Panc1 (cell line): ENCODE measurements at regions not wholly inside any gene's neighbourhood (a gene's known extent, or its start where the extent isn't known, plus 50 kb on each side); places are given as distances from the start of the nearest gene placed in this dataset.

Experiments
- ATAC-seq: fragments of 200-7000 bp; cut with Tn5 transposase; 2 replicates; pipeline ENCODE4 v1.9.1; 2020; ENCODE audit warnings: mild to moderate bottlenecking, moderate library complexity
- BruUV-seq: library from RNA; stranded (reverse); fragments of 400-500 nt; replicated peaks from 2 replicates; lab custom pipeline; 2021; lab: Mats Ljungman, UMichigan
- CTCF ChIA-PET: fragments of 300-600 bp; sonication (Branson Sonifier 250); formaldehyde crosslinking; loops from one replicate; lab custom pipeline; 2022; ENCODE audit warnings: antibody characterized with exemption; lab: Charles Lee
- POLR2A ChIA-PET: fragments of 300-600 bp; sonication (Branson Sonifier 250); formaldehyde crosslinking; loops from one replicate; lab custom pipeline; 2022; ENCODE audit warnings: antibody characterized with exemption; lab: Charles Lee
- DNase-seq: peaks from one replicate; pipeline ENCODE4 v3.0.0-alpha.2; 2010; ENCODE audit warnings: low read depth, low spot score
- H3K27ac ChIP-seq: 2 replicates; pipeline ENCODE4 v1.5.1; 2011; ENCODE audit warnings: mild to moderate bottlenecking, low read length, inconsistent platforms
- H3K27me3 ChIP-seq: fragments of 200-500 bp; sonication (Bioruptor generic); 2 replicates; pipeline ENCODE4 v1.6.0; 2014; ENCODE audit warnings: low read length, inconsistent platforms; ENCODE audit not compliant: control insufficient read depth, insufficient read depth
- H3K36me3 ChIP-seq: fragments of 200-500 bp; sonication (Bioruptor generic); 2 replicates; pipeline ENCODE4 v1.5.1; 2014; ENCODE audit warnings: inconsistent platforms, mild to moderate bottlenecking, low read length, moderate library complexity; ENCODE audit not compliant: control insufficient read depth, insufficient read depth
- H3K4me1 ChIP-seq: 2 replicates; pipeline ENCODE4 v1.5.1; 2011; ENCODE audit warnings: inconsistent platforms, mild to moderate bottlenecking, low read length, moderate library complexity; ENCODE audit not compliant: control insufficient read depth, insufficient read depth
- H3K4me3 ChIP-seq, 2 experiments: 2 replicates each; pipeline ENCODE4 v1.5.1; 2011 to 2012; ENCODE audit warnings: low read depth in 2 of 2, low read length in 2 of 2, mild to moderate bottlenecking in 2 of 2, inconsistent platforms in 1 of 2, moderate library complexity in 1 of 2
- H3K9me3 ChIP-seq: fragments of 200-500 bp; sonication (Bioruptor generic); 2 replicates; pipeline ENCODE4 v1.5.1; 2014; ENCODE audit warnings: low read depth, mild to moderate bottlenecking, inconsistent platforms, low read length, moderate library complexity; ENCODE audit not compliant: control insufficient read depth, insufficient read depth
- CTCF ChIP-seq: fragments of 450-650 bp; IDR thresholded peaks from 2 replicates; pipeline ENCODE4 v1.5.1; 2017; ENCODE audit warnings: mild to moderate bottlenecking
- POLR2AphosphoS5 ChIP-seq: IDR thresholded peaks from 2 replicates; pipeline ENCODE4 v1.6.1; 2012; ENCODE audit warnings: mild to moderate bottlenecking, low read depth, low read length, moderate library complexity
- REST ChIP-seq, 2 experiments: IDR thresholded peaks; 2 replicates each; pipeline ENCODE4 v1.6.1; 2011 to 2012; ENCODE audit warnings: low read depth in 2 of 2, control low read depth in 1 of 2, low read length in 1 of 2, mild to moderate bottlenecking in 1 of 2, moderate library complexity in 1 of 2; ENCODE audit not compliant: insufficient read depth in 1 of 2
- SIN3A ChIP-seq: IDR thresholded peaks from 2 replicates; pipeline ENCODE4 v1.6.1; 2012; ENCODE audit warnings: low read depth, mild to moderate bottlenecking, low read length, moderate library complexity, borderline replicate concordance; ENCODE audit not compliant: insufficient read depth
- TCF7L2 ChIP-seq: IDR thresholded peaks from 2 replicates; pipeline ENCODE4 v1.6.1; 2011; ENCODE audit warnings: mild to moderate bottlenecking, low read depth, low read length, inconsistent platforms
- in situ Hi-C: cut with HindIII; loops from 2 replicates; pipeline ENCODE4 v1.10.0; 2016; ENCODE audit warnings: low sequenced_read_pairs, low pct_unique_long_range_greater_than_20kb
- intact Hi-C: fragments of 100-400 bp; cut with micrococcal nuclease; formaldehyde crosslinking; loops from one replicate; pipeline ENCODE4 v1.10.0; 2022; ENCODE audit not compliant: unreplicated experiment

- ChIA-PET POLR2A (no interaction called here), CTCF (no interaction called here)
- H3K27ac ChIP-seq, result no peak overlapping the region
- no TSS peak for BruUV-seq
- in situ Hi-C loops, result no loop called here
- no peaks in the 10 kb centered on the region for H3K36me3 ChIP-seq
- DNase-seq (no peak), ATAC-seq (no peak)
- no peaks in the 10 kb centered on the region for H3K4me1 ChIP-seq
- H3K27me3 ChIP-seq, result no peaks in the 10 kb centered on the region
- intact Hi-C loops, result no loop called here
- no peak overlapping the region for H3K4me3 ChIP-seq
- no peaks in the 10 kb centered on the region for H3K9me3 ChIP-seq
- TF ChIP-seq SIN3A, result no peak
- TF ChIP-seq TCF7L2, result no peak
- no peak for TF ChIP-seq REST (IDR thresholded peaks at IDR 0.05; ENCODE audit: insufficient read depth in 1 of 2, low read depth in 2 of 2, low read length in 1 of 2)
- no peak for TF ChIP-seq POLR2AphosphoS5
- TF ChIP-seq CTCF, result no peak
Observed at GRCh38 chr21:40923901-40924300, 76.9 kb upstream of the DSCAM start.

- in situ Hi-C loops, result no loop called here
- BruUV-seq, result no TSS peak
- intact Hi-C loops, result no loop called here
- no peak for TF ChIP-seq TCF7L2
- Histone ChIP-seq H3K27me3 (no peaks in the 10 kb centered on the region), H3K4me1 (no peaks in the 10 kb centered on the region), H3K9me3 (no peaks in the 10 kb centered on the region), H3K27ac (no peak overlapping the region), H3K4me3 (no peak overlapping the region), H3K36me3 (no peaks in the 10 kb centered on the region)
- ChIA-PET POLR2A (no interaction called here), CTCF (no interaction called here)
- DNase-seq (no peak), ATAC-seq (no peak)
Observed at GRCh38 chr21:40924641-40925040, 77.7 kb upstream of the DSCAM start.

GRCh38 chr21:40926238-40926637 is 79.3 kb upstream of the DSCAM start:
- Histone ChIP-seq H3K4me1 (no peaks in the 10 kb centered on the region), H3K9me3 (no peaks in the 10 kb centered on the region), H3K36me3 (no peaks in the 10 kb centered on the region), H3K4me3 (no peak overlapping the region), H3K27me3 (no peaks in the 10 kb centered on the region), H3K27ac (no peak overlapping the region)
- POLR2A ChIA-PET, result no interaction called here
- in situ Hi-C loops (no loop called here), intact Hi-C loops (no loop called here)
- TF ChIP-seq CTCF (no peak), REST (IDR thresholded peaks at IDR 0.05; ENCODE audit: insufficient read depth in 1 of 2, low read depth in 2 of 2, low read length in 1 of 2) (no peak), SIN3A (no peak), POLR2AphosphoS5 (no peak), TCF7L2 (no peak)
- CTCF ChIA-PET, result no interaction called here
- ATAC-seq, result no peak
- BruUV-seq, result no TSS peak
- DNase-seq, result no peak
